Activated T-cell treated with anti-CD3 and anti-CD28 coated beads for 4 hours (primary cell): ENCODE measurements at regions not wholly inside any gene's neighbourhood (a gene's known extent, or its start where the extent isn't known, plus 50 kb on each side); places are given as distances from the start of the nearest gene placed in this dataset.

Experiments used
- DNase-seq: peaks from one replicate; pipeline ENCODE4 v3.0.0-alpha.2; 2020

DNA sequence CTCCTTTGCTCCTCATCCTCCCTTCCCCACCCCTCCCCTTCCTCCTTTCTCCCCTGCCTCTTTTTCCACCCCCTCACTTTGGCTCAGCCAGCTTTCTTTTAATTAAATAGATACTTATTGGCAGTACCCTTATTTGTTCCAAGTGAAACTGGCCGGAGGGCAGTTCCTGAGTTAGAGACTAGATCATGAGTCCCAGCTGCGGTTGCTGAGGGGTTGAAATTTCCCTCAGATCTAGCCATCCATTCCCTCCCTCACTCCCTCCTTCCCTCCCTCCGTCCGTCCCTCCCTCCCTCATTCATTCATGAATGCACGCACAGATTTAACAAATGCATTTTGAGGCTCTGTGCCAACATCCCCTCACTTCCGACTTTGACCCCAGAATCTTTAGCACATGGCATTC is 519.2 kb upstream of the EEF2KMT start:
- no peak for DNase-seq

DNA sequence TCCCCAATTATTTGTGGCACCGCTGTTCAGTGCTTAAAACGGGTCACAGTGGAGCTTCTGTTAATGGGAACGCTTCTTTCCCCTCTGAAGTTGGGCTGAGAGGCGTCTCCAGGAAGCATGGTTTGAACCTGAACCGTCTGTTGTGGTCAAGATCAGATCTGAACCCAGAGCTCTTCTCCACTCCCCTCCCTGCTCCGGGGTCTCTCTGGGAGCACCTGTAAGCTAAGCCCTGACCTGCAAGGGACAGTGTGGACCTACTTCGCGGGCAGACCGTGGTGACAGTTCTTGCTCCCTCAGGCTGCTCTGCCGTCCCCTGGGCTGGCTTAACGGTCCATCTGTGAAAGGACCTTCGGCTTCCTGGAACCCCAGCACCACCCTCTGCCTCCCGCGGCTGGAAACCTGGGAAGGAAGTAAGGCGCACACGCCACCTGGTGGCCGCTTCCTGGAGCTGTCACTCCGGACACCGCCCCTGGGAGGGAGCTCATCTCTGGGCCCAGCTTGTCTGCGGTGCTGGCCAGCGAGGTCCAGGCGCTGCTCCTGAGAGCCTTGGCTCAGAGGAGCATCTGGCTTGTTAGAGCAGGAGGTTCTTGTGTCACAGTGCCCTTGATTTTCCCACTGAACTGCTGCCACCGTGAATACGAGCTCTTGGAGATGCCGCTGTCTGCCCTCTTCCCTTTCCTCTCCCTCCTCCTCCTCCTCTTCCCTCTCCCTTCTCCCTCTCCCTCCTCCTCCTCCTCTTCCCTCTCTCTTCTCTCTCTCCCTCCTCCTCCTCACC is 518.5 kb upstream of the EEF2KMT start:
- no peak for DNase-seq

- no peak for DNase-seq
These were observed 509.6 kb upstream of the EEF2KMT start for GRCh38 chr16:5607169-5607568.

DNA sequence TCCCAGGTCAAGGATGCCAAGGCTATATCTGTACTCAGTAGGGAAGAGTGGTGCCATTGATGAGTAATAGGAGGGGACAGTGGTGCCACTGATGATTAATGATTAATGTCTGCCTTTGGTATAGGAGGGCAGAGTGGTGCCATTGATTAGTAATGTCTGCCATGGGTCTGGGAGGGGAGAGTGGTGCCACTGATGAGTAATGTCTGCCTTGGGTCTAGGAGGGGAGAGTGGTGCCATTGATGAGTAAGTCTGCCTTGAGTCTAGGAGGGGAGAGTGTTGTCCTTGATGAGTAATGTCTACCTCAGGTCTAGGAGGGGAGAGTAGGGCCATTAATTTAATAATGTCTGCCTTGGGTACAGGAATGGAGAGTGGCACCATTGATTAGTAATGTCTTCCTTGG is 507.8 kb upstream of the EEF2KMT start:
- DNase-seq, result no peak

DNA sequence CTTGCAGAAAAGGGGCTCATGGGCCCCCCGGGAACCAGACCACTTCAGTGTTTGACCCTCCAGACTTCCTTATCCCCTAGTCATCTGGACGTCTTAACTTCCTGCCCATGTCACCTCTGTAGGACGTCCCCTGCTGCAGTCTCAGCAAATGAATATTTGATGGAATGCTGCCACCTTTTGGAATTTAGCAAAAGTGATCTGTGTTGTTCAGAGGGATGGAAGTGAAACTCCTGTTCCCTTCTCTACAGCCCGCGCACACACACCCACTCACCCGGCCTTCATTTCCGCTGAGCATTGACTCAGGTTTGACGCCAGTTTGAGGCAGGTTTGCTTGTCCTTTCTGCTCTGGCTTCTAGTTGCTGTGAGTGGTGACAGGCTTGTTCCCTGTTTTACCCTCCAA is 507.2 kb upstream of the EEF2KMT start:
- DNase-seq, result no peak

DNA sequence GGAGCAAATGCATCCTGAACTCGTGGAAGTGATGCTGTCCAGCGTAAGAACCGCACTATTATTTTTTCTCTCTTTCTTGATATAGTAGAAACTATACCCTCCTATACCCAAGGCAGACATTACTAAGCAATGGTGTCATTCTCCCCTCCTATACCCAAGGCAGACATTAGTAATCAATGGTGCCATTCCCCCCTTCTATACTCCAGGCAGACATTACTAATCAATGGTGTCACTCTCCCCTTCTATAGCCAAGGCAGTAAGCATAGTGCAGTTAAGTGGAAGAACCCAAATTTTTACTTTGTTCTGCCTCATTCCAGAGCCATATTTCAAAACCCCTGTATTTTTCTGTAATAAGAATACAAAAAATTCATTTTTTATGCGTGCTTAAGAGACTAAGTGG is 506.2 kb upstream of the EEF2KMT start:
- no peak for DNase-seq

GRCh38 chr16:5601957-5602356 is 504.4 kb upstream of the EEF2KMT start:
- no peak for DNase-seq

- DNase-seq, result no peak
These were observed 501.2 kb upstream of the EEF2KMT start for GRCh38 chr16:5598793-5599192.

DNA sequence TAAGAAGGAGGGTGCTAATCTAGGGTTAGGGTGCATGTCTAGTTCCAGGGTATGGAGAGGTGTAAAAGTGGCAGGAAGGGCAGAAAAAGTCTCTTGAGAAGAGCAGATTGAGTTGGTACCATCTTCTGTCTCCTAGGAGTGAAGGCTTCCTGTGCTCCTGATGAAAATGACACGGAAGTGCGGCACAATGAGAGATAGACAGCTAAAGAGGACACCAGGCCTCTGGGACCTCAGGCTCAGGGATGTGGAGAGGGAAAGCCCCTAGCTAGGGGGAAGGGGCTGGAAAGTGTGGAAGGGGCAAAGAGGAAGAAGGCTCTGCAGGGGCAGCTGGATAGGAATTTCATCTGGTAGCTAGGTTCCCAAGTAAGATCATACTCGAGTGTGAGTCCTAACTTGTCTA is 498.3 kb upstream of the EEF2KMT start:
- DNase-seq, result no peak

DNA sequence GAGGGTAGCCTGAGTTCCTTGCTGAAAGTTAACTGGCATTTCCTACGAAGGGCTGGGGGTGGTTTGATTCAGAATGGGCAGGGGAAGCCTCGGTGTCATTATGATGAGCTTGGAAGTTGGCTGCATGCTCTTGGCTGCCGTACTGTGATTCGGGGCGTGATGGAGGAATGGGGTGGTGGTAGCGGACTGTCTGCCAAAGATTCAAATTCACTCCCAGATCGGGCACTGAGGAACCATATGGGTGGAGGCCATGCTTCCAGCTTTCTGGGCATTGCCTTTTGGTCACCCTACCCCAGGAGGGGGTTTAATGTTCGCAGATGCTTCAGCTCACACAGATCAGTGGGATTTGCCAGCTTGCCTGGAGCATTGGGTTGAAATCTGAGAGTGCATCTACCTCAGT is 492.8 kb upstream of the EEF2KMT start:
- no peak for DNase-seq

- DNase-seq, result no peak
These were observed 492.3 kb upstream of the EEF2KMT start for GRCh38 chr16:5589812-5590373.

DNA sequence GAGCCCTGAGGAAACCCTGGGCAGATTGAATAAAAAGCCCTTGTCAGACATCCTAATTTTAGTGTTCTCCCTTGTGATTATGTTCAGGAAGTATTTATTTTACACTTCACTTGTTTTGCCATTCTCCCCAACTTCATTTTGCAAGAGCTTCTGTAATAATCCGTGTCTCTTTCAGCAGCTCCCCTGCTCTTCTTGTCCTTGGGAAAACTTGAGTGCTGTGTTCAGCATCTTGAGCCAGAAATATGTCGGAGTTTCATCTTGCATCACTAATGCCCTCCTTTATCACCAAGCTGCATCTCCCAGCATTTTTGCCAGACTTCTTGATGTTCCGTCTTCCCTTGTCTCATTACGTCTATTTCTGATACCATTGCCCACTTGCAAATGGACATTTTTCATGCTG is 486.5 kb upstream of the EEF2KMT start:
- DNase-seq, result no peak

GRCh38 chr16:5582529-5582928 is 484.9 kb upstream of the EEF2KMT start:
- no peak for DNase-seq

DNA sequence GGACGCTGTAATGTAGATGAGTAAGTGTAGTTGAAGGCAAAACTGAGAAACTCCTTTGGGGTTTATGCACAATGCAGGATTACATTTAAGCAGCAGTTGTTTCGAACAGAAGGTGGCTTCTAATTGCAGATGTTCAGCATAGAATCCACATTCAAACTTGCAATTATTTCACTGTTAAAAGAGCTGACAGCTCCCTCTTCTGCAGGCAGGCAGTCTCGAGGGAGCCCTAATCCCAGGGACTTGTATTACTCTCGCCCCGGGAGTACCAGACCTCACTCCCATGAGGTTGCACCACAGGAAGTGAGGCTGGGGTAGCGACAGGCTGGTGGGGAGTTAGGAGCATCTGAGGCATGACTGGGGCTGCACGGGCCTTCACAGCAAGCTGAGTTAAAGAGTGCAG is 484.3 kb upstream of the EEF2KMT start:
- no peak for DNase-seq

DNA sequence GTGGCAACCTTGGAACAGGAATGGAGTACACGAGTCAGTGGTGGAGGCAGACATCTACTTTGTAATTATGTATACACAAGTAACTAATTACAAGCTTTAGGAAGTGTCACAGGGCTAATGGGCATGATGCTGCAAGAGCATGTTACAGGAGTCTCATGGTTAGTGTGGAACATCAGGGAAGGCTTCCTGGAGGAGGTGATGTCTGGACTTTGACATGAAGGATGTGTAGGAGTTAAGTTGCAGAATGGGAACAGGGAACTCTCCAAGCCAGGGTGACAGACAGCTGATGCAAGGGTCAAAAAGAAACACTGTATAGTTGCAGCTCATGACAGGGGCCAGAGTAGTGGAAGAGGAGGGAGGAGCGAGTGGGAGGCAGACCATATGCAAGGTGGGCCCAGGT is 483.8 kb upstream of the EEF2KMT start:
- DNase-seq, result no peak

DNA sequence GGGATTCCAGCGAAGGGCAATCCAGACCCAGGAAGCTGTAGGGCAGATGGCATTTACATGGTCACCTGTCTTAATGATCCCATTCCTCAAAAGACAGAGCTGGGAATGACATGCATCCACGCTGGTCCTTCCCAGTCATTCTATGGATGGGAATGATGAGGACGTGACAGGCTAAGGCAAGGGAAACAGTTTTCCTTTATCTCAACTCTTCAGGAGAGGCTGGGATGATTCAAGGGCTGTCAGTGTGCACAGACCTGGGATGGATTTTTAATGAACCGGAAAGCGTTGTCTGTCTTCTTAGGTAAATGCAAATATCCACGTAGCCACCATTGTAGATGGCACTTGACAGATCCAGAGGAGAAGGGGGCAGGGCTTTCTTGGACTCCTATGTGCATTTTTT is 483.2 kb upstream of the EEF2KMT start:
- no peak for DNase-seq

- no peak for DNase-seq
These were observed 482.7 kb upstream of the EEF2KMT start for GRCh38 chr16:5580296-5580695.

DNA sequence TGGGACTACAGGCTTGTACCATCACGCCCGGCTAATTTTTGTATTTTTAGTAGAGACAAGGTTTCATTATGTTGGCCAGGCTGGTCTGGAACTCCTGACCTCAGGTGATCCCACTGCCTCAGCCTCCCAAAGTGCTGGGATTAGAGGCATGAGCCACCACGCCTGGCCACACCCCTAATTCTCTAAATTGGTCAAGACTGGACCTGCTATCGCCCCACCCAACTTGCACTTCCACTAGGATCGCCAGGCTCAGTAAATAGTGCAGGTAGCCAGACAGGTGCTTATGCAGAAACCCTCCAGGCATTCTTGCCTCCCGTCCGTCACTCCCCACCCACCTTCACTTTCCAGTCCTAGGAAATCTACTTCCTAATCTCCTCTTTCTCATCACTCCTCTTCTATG is 481.4 kb upstream of the EEF2KMT start:
- no peak for DNase-seq

GRCh38 chr16:5577463-5577862 is 479.9 kb upstream of the EEF2KMT start:
- no peak for DNase-seq

GRCh38 chr16:5575646-5576245 is 478.2 kb upstream of the EEF2KMT start:
- no peak for DNase-seq

DNA sequence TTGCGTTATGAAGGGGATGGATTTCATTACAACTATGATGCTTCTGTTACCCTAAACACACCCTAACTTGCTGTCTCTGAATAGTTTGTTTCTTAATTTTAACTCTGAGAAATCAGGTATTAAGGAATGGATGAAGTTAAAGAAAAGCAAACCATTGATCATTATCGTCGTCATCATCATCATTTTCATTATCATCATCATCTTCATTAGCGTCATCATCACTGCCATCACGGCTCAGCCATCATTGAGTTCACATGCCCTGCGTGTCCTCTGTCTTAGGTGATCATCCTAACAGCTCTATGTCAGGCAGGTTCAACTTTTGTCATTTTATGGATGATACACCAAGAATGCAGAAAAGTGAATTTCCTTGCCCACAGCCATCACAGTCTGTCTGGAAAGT is 477.5 kb upstream of the EEF2KMT start:
- no peak for DNase-seq

DNA sequence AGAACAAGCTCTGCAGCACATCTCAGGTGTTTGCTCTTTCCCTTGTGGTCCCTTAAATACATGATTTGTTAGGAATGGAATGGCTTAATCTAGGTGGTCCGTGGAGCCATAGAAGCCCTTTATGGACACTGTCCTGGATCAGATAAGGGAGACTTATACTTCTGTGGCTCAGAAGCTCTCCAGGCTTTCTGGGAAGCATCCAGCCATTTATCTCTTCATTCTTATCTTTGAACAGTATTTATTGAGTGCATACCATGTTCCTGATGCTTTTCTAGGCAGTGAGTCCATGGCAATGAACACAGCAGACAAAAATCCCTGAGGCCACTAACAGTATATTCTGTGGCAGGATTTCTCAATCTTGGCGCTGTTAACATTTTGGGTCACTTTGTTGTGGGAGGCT is 474.5 kb upstream of the EEF2KMT start:
- DNase-seq, result no peak

DNA sequence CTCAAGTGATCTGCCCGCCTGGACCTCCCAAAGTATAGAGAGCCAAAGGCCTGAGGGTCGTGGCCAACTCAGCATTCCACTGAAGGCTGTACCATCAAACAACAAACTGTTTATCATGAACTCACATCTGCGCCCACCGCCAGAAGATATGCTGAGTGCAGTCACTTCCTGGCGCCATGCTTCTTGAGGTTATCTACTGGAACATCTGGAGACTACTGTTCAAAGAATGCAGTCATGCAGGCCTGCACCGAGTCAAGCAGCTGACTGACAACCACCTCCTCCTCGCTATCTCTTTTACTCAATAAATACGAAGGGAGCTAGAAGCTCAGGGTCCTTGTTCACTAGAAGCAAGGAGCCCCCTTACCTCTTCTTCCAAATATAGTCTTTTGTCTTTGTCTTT is 473.9 kb upstream of the EEF2KMT start:
- no peak for DNase-seq

- no peak for DNase-seq
These were observed 464.2 kb upstream of the EEF2KMT start for GRCh38 chr16:5561800-5562199.

- DNase-seq, result no peak
These were observed 462.5 kb upstream of the EEF2KMT start for GRCh38 chr16:5560084-5560483.
